Inflammatory macrophage treated with lipopolysaccharide for 4 hours (primary cell): ENCODE measurements at regions not wholly inside any gene's neighbourhood (a gene's known extent, or its start where the extent isn't known, plus 50 kb on each side); places are given as distances from the start of the nearest gene placed in this dataset.

ENCODE experiments used
- DNase-seq: peaks from one replicate; pipeline ENCODE4 v3.0.0-alpha.2; 2020

- no peak for DNase-seq
Measured at GRCh38 chr1:4561205-4561604, 93.2 kb upstream of the AJAP1 start.

GRCh38 chr1:4562321-4562720 lies 92.1 kb upstream of the AJAP1 start:
- DNase-seq: no peak

- no peak for DNase-seq
Measured at GRCh38 chr1:4563586-4563985, 90.8 kb upstream of the AJAP1 start.

- DNase-seq: no peak
Measured at GRCh38 chr1:4564051-4564450, 90.4 kb upstream of the AJAP1 start.

- DNase-seq: no peak
Measured at GRCh38 chr1:4565166-4565565, 89.2 kb upstream of the AJAP1 start.

- no peak for DNase-seq
Measured at GRCh38 chr1:4565801-4566449, 88.5 kb upstream of the AJAP1 start.

GRCh38 chr1:4571263-4571662 lies 83.1 kb upstream of the AJAP1 start:
- DNase-seq: no peak

- no peak for DNase-seq
Measured at GRCh38 chr1:4573526-4573925, 80.9 kb upstream of the AJAP1 start.

GRCh38 chr1:4581807-4582206 lies 72.6 kb upstream of the AJAP1 start:
- DNase-seq: no peak

GRCh38 chr1:4584449-4584848 lies 70.0 kb upstream of the AJAP1 start:
- no peak for DNase-seq

- peak; percentile 11 for DNase-seq
Measured at GRCh38 chr1:4585216-4585615, 69.2 kb upstream of the AJAP1 start.

- DNase-seq: no peak
Measured at GRCh38 chr1:4585705-4586104, 68.7 kb upstream of the AJAP1 start.

GRCh38 chr1:4586611-4587160 lies 67.7 kb upstream of the AJAP1 start:
- no peak for DNase-seq

- DNase-seq: no peak
Measured at GRCh38 chr1:4587721-4588120, 66.7 kb upstream of the AJAP1 start.

GRCh38 chr1:4590756-4591155 lies 63.7 kb upstream of the AJAP1 start:
- DNase-seq: no peak

- no peak for DNase-seq
Measured at GRCh38 chr1:4591926-4592325, 62.5 kb upstream of the AJAP1 start.

GRCh38 chr1:4593106-4593505 lies 61.3 kb upstream of the AJAP1 start:
- no peak for DNase-seq

GRCh38 chr1:4594286-4594991 lies 60.0 kb upstream of the AJAP1 start:
- DNase-seq: no peak

GRCh38 chr1:4595341-4596225 lies 58.8 kb upstream of the AJAP1 start:
- DNase-seq: no peak

GRCh38 chr1:4596486-4596885 lies 57.9 kb upstream of the AJAP1 start:
- DNase-seq: no peak

GRCh38 chr1:4597020-4597419 lies 57.4 kb upstream of the AJAP1 start:
- no peak for DNase-seq

GRCh38 chr1:4598561-4598960 lies 55.8 kb upstream of the AJAP1 start:
- DNase-seq: no peak

- DNase-seq: no peak
Measured at GRCh38 chr1:4599521-4599920, 54.9 kb upstream of the AJAP1 start.
